ENCODE measurements at regions not wholly inside any gene's neighbourhood (a gene's known extent, or its start where the extent isn't known, plus 50 kb on each side); places are given as distances from the start of the nearest gene placed in this dataset.
"Not testable (repeated sequence)": the region's sequence is repeated elsewhere in the genome, so short reads cannot be mapped to it uniquely, and the experiment has no call there.

DNA sequence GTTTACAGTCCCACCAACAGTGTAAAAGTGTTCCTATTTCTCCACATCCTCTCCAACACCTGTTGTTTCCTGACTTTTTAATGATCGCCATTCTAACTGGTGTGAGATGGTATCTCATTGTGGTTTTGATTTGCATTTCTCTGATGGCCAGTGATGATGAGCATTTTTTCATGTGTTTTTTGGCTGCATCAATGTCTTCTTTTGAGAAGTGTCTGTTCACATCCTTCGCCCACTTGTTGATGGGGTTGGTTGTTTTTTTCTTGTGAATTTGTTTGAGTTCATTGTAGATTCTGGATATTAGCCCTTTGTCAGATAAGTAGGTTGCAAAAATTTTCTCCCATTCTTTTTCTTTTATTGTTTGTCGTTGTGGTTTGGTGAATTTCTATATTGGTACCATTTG lies 242.5 kb downstream of the LRIG3 start:
- TF ChIP-seq, protein P1, sequence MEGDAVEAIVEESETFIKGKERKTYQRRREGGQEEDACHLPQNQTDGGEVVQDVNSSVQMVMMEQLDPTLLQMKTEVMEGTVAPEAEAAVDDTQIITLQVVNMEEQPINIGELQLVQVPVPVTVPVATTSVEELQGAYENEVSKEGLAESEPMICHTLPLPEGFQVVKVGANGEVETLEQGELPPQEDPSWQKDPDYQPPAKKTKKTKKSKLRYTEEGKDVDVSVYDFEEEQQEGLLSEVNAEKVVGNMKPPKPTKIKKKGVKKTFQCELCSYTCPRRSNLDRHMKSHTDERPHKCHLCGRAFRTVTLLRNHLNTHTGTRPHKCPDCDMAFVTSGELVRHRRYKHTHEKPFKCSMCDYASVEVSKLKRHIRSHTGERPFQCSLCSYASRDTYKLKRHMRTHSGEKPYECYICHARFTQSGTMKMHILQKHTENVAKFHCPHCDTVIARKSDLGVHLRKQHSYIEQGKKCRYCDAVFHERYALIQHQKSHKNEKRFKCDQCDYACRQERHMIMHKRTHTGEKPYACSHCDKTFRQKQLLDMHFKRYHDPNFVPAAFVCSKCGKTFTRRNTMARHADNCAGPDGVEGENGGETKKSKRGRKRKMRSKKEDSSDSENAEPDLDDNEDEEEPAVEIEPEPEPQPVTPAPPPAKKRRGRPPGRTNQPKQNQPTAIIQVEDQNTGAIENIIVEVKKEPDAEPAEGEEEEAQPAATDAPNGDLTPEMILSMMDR (IDR thresholded peaks at IDR 0.05; ENCODE audit: low read depth, low read length): not testable (repeated sequence)
- TF ChIP-seq EZH2phosphoT487 (IDR thresholded peaks at IDR 0.05; ENCODE audit: low read depth): not testable (repeated sequence)
